ENCODE measurements at regions not wholly inside any gene's neighbourhood (a gene's known extent, or its start where the extent isn't known, plus 50 kb on each side); places are given as distances from the start of the nearest gene placed in this dataset.

DNA sequence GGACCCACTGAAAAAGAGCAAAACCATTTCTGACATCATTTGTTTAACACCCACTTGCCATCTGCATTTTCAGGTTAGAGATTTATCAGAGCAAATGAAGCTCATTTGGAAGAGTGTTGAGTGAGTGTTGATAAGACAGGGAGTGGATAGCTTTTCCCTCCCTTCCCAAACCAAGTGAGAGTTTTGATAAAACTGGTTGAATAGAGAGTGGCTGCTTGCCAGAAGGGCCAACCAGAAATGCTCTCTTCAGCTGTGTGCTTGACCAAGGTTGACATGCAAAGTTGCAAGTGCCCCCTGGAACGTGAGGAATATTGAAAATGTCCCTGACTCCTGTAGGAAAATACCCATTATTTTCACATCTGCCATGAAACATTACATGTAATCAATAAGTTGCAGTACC, 1487.0 kb upstream of the FLRT2 start:
- TF ChIP-seq CTCF (conservative IDR thresholded peaks at IDR 0.05; ENCODE audit: low read depth in 2 of 2) = no peak
- TF ChIP-seq POLR2AphosphoS5 (IDR thresholded peaks at IDR 0.05; ENCODE audit: low read depth) = no peak

Measured in GM23338 (cell line).